ENCODE measurements at regions not wholly inside any gene's neighbourhood (a gene's known extent, or its start where the extent isn't known, plus 50 kb on each side); places are given as distances from the start of the nearest gene placed in this dataset.

- H3K36me3 ChIP-seq (ENCODE audit: low read depth, missing control alignments): no peaks in the 10 kb centered on the region
Observed at GRCh38 chr16:54508351-54508750, 221.8 kb upstream of the IRX3 start.

GRCh38 chr16:54506741-54507500 lies 220.3 kb upstream of the IRX3 start:
- DNase-seq: peak; percentile 45
- H3K9me3 ChIP-seq: no peaks in the 10 kb centered on the region
- H3K27ac ChIP-seq: no peak overlapping the region
- no peak overlapping the region for H3K4me3 ChIP-seq
- H3K4me1 ChIP-seq: peaks cover 12% of the 10 kb centered on the region
- H3K36me3 ChIP-seq (ENCODE audit: low read depth, missing control alignments): no peaks in the 10 kb centered on the region
- 30 to 40% methylated on average over 11 of the region's 11 CpGs for WGBS, 2 donors
- TF ChIP-seq CTCF (IDR thresholded peaks at IDR 0.05): no peak
- no peak for TF ChIP-seq POLR2A (IDR thresholded peaks at IDR 0.05)
- intact Hi-C loops (cut with DNase I; ENCODE audit: low total_unique reads): no loop called here
- no peaks in the 10 kb centered on the region for H3K27me3 ChIP-seq

More at GRCh38 chr16:54508351-54508750, 221.8 kb upstream of the IRX3 start:
- Histone ChIP-seq H3K4me3 (no peak overlapping the region), H3K27me3 (no peaks in the 10 kb centered on the region), H3K27ac (no peak overlapping the region), H3K4me1 (peaks cover 12% of the 10 kb centered on the region), H3K9me3 (no peaks in the 10 kb centered on the region)
- DNase-seq: no peak
- no peak for TF ChIP-seq CTCF (IDR thresholded peaks at IDR 0.05)
- no peak for TF ChIP-seq POLR2A (IDR thresholded peaks at IDR 0.05)
- WGBS, 2 donors: 44 to 73% methylated on average over 12 of the region's 12 CpGs
- intact Hi-C loops (cut with DNase I; ENCODE audit: low total_unique reads): no loop called here

- 48 to 72% methylated on average over 8 of the region's 8 CpGs for WGBS, 2 donors
- no peaks in the 10 kb centered on the region for H3K27me3 ChIP-seq
- H3K4me3 ChIP-seq: no peak overlapping the region
- no peak for DNase-seq
- intact Hi-C loops (cut with DNase I; ENCODE audit: low total_unique reads): no loop called here
- no peak overlapping the region for H3K27ac ChIP-seq
- TF ChIP-seq POLR2A (IDR thresholded peaks at IDR 0.05) (no peak), CTCF (IDR thresholded peaks at IDR 0.05) (no peak)
- no peaks in the 10 kb centered on the region for H3K9me3 ChIP-seq
- H3K4me1 ChIP-seq: peaks cover 12% of the 10 kb centered on the region
- no peaks in the 10 kb centered on the region for H3K36me3 ChIP-seq (ENCODE audit: low read depth, missing control alignments)
Observed at GRCh38 chr16:54506214-54506580, 219.6 kb upstream of the IRX3 start.

GRCh38 chr16:54505549-54506213 lies 219.1 kb upstream of the IRX3 start:
- 71 to 73% methylated on average over 10 of the region's 10 CpGs for WGBS, 2 donors
- Histone ChIP-seq H3K9me3 (no peaks in the 10 kb centered on the region), H3K4me3 (no peak overlapping the region), H3K4me1 (peaks cover 12% of the 10 kb centered on the region), H3K36me3 (ENCODE audit: low read depth, missing control alignments) (no peaks in the 10 kb centered on the region), H3K27ac (peak overlapping the region in 1 of 2 donors; percentile 15), H3K27me3 (no peaks in the 10 kb centered on the region)
- TF ChIP-seq CTCF (IDR thresholded peaks at IDR 0.05) (no peak), POLR2A (IDR thresholded peaks at IDR 0.05) (no peak)
- no peak for DNase-seq
- intact Hi-C loops (cut with DNase I; ENCODE audit: low total_unique reads): no loop called here
